Activated T-cell treated with anti-CD3 and anti-CD28 coated beads, Interleukin-2, amount 50 U/mL, for 24 hours (primary cell): ENCODE measurements at regions not wholly inside any gene's neighbourhood (a gene's known extent, or its start where the extent isn't known, plus 50 kb on each side); places are given as distances from the start of the nearest gene placed in this dataset.

Experiments
- DNase-seq: peaks from one replicate; pipeline ENCODE4 v3.0.0-alpha.2; 2020
- H3K27ac Mint-ChIP-seq: 2 replicates; pipeline ENCODE4 v1.8.0; 2020; ENCODE audit warnings: mild to moderate bottlenecking, mixed read lengths
- H3K27me3 Mint-ChIP-seq: 2 replicates; pipeline ENCODE4 v1.8.0; 2020; ENCODE audit warnings: mixed read lengths
- H3K36me3 Mint-ChIP-seq: 2 replicates; pipeline ENCODE4 v1.8.0; 2020; ENCODE audit warnings: low read depth, mixed read lengths
- H3K4me1 Mint-ChIP-seq: 2 replicates; pipeline ENCODE4 v1.8.0; 2020; ENCODE audit warnings: low read depth, mixed read lengths
- H3K4me3 Mint-ChIP-seq: 2 replicates; pipeline ENCODE4 v1.8.0; 2020; ENCODE audit warnings: mild to moderate bottlenecking, moderate library complexity, mixed read lengths
- H3K9me3 Mint-ChIP-seq: 2 replicates; pipeline ENCODE4 v1.8.0; 2020; ENCODE audit warnings: mixed read lengths

DNA sequence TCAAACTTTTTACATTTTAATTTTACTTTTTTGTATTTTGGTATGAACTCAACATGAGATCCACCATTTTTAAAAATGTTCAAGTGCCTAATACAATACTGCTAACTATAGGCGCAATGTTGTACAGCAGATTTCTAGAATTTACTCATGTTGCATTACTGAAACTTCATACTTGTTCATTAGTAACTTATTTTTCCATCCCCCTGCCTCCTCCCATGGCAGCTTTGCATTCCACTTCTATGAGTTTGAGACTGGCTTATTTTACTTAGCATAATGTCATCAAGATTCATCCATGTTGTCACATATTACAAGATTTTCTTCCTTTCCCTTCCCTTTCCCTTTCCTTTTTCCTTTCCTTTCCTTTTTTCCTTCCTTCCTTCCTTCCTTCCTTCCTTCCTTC is 825.9 kb downstream of the SLC16A7 start:
- H3K4me1 Mint-ChIP-seq = no peaks in the 10 kb centered on the region
- no peak overlapping the region for H3K27ac Mint-ChIP-seq
- peaks cover 9% of the 10 kb centered on the region for H3K9me3 Mint-ChIP-seq
- H3K36me3 Mint-ChIP-seq = no peaks in the 10 kb centered on the region
- no peaks in the 10 kb centered on the region for H3K27me3 Mint-ChIP-seq
- no peak for DNase-seq
- H3K4me3 Mint-ChIP-seq = no peak overlapping the region

DNA sequence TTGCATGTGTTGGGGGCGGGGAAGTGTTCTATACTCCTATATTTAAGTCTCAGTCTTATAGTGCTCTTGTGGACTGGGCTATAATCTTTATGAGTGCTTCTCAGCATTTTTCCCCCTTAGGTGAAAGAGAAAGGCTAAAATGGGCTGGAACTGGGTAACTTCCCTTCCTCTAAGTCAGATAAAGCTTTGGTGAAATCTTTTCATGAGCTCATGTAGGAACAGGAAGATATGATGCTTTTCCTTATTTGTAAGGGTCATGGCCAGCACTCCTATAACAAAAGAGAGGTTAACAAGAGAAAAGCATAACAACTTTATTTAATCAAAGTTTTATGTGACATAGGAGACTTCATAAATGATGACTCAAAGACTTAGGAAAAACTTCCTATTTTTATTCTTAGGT is 841.5 kb downstream of the SLC16A7 start:
- no peak for DNase-seq
- Mint-ChIP-seq H3K4me1 (no peaks in the 10 kb centered on the region), H3K27me3 (no peaks in the 10 kb centered on the region), H3K27ac (no peak overlapping the region), H3K4me3 (no peak overlapping the region), H3K36me3 (no peaks in the 10 kb centered on the region), H3K9me3 (peaks cover 4% of the 10 kb centered on the region)

DNA sequence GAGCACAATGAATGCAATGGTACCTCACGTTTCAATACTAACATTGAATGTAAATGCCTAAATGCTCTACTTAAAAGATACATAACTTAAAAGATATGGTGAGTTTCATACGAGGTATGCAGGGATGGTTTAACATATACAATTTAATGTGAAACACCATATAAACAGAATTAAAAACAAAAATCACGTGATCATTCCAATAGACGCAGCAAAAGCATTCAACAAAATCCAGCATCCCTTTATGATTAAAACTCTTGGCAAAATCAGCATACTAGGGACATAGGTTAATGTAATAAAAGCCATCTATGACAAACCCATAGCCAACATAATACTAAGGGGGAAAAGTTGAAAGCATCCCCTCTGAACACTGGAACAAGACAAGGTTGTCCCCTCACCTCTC is 845.7 kb downstream of the SLC16A7 start:
- H3K4me1 Mint-ChIP-seq = no peaks in the 10 kb centered on the region
- no peaks in the 10 kb centered on the region for H3K27me3 Mint-ChIP-seq
- no peak overlapping the region for H3K4me3 Mint-ChIP-seq
- DNase-seq = no peak
- no peaks in the 10 kb centered on the region for H3K36me3 Mint-ChIP-seq
- peaks cover 9% of the 10 kb centered on the region for H3K9me3 Mint-ChIP-seq
- H3K27ac Mint-ChIP-seq = no peak overlapping the region

DNA sequence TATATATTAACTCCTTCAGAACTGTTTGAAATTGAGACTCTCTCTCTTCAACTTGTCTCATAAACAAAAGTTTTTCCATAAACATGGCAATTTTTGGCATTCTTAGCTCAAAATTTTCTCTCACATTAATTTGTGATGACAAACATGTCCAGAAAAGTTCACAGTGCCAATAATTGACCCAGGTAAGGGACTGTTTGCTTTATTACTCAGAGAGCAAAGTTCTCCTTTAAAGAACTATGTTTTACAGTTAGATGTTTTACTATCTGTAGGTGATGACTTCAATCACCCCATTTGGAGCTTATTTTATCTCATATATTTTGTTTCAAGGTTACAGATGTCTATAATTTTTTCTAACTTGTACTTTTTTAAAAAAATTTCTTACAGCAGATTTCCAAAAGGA is 855.6 kb downstream of the SLC16A7 start:
- DNase-seq = no peak
- no peaks in the 10 kb centered on the region for H3K36me3 Mint-ChIP-seq
- no peak overlapping the region for H3K4me3 Mint-ChIP-seq
- no peaks in the 10 kb centered on the region for H3K4me1 Mint-ChIP-seq
- peaks cover 11% of the 10 kb centered on the region for H3K9me3 Mint-ChIP-seq
- H3K27ac Mint-ChIP-seq = no peak overlapping the region
- no peaks in the 10 kb centered on the region for H3K27me3 Mint-ChIP-seq

DNA sequence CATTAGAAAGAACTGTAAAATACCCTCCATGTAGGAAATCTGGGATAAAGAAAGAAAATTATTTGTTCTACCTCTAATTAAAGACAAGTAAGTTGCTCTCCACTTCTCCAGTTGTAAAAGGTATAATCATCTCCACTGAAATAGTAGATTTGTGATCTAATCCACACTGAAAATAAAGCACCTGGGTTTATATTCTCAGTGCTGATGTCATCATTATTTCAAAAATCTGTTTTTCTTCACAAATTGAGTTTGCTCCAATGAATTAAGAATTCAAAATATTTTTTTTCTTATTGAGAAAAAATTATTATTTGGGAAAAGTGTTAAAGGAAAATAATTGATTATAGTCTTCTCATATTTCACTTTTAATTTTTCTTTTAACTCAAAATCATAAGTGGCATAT is 869.2 kb downstream of the SLC16A7 start:
- no peaks in the 10 kb centered on the region for H3K36me3 Mint-ChIP-seq
- H3K4me1 Mint-ChIP-seq = no peaks in the 10 kb centered on the region
- H3K9me3 Mint-ChIP-seq = peaks cover 3% of the 10 kb centered on the region
- no peak overlapping the region for H3K27ac Mint-ChIP-seq
- no peaks in the 10 kb centered on the region for H3K27me3 Mint-ChIP-seq
- no peak overlapping the region for H3K4me3 Mint-ChIP-seq
- DNase-seq = no peak

DNA sequence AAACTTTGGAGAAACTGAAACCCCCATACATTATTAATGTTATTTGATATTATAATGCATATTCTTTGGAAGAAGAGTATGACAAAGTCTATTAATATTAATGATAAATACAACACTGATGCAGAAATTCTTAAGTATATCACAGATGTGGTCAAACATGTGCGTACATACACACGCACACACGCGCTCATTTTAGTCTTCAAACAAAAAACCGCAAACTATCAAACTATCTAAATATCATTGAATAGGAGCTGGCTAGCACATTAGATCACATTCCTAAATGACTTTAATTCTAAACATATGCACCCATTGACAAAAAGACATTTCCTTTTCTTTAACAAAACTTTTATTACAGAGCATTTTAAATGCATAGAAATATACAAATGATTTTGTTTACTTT is 872.7 kb downstream of the SLC16A7 start:
- Mint-ChIP-seq H3K4me3 (no peak overlapping the region), H3K4me1 (no peaks in the 10 kb centered on the region), H3K36me3 (no peaks in the 10 kb centered on the region), H3K9me3 (peaks cover 3% of the 10 kb centered on the region), H3K27ac (no peak overlapping the region), H3K27me3 (no peaks in the 10 kb centered on the region)
- no peak for DNase-seq

DNA sequence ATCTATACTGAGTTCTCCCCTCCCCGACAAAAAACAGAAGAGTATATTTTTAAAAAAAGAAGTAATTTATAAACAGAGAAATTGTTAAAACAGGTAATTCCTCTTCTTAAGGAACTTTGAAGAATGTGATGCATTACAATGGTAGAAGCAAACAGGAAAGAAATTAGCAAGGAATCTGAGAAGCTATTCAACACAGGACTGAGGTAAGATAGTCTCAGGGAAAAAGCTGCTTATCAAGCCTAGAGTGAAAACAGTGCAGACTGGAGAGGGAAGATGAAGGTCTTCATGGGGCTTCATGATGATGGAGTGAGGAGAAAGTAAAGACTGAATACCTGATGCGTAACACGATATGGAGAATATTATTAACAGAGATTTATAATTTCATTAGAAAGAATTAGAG is 880.0 kb downstream of the SLC16A7 start:
- no peak for DNase-seq
- Mint-ChIP-seq H3K36me3 (no peaks in the 10 kb centered on the region), H3K4me1 (no peaks in the 10 kb centered on the region), H3K27ac (no peak overlapping the region), H3K4me3 (no peak overlapping the region), H3K9me3 (no peaks in the 10 kb centered on the region), H3K27me3 (no peaks in the 10 kb centered on the region)

DNA sequence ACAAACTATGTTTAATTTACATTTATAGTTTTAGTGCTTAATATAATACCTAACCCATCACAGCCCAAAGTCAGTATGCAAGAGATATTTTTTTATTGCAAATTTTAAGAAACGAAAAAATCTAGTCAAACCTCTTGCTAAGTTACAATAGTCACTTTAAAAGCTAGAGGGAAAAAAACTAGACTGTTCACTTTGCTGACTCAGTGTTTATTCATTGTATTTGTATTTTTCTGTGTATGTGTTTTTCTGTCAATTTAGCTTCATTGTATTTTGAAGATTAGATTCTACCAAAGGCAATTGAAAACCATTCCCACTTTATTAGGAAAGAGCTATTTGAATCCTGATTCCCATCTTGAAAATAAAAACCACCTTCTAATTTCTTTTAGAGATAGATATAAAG is 891.5 kb downstream of the SLC16A7 start:
- Mint-ChIP-seq H3K27me3 (no peaks in the 10 kb centered on the region), H3K27ac (no peak overlapping the region), H3K4me3 (no peak overlapping the region)

DNA sequence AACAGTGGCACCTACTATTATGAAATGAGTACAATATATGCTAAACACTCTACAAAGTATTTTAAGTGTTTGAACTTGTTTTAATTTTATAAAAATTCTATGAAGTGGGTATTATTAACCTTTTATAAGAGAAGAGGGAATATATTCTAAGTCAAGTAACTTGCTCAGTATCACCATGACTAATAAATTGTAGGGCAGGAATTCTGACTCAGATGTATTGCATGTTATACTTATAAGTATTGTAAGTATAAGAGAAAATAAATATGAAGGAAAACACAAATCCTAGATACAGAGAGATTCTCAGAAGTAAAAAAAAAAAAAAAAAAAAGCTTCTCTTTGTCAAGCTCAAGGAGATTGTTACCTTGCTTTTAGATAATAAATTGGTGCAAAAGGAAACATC is 893.2 kb downstream of the SLC16A7 start:
- H3K4me1 Mint-ChIP-seq = no peaks in the 10 kb centered on the region
- H3K27me3 Mint-ChIP-seq = no peaks in the 10 kb centered on the region
- no peaks in the 10 kb centered on the region for H3K36me3 Mint-ChIP-seq
- H3K4me3 Mint-ChIP-seq = no peak overlapping the region
- no peak overlapping the region for H3K27ac Mint-ChIP-seq
- H3K9me3 Mint-ChIP-seq = no peaks in the 10 kb centered on the region
- no peak for DNase-seq

More for the DNA sequence above, 891.5 kb downstream of the SLC16A7 start:
- H3K9me3 Mint-ChIP-seq = peaks cover under 1% of the 10 kb centered on the region
- H3K36me3 Mint-ChIP-seq = no peaks in the 10 kb centered on the region
- no peak for DNase-seq
- no peaks in the 10 kb centered on the region for H3K4me1 Mint-ChIP-seq

DNA sequence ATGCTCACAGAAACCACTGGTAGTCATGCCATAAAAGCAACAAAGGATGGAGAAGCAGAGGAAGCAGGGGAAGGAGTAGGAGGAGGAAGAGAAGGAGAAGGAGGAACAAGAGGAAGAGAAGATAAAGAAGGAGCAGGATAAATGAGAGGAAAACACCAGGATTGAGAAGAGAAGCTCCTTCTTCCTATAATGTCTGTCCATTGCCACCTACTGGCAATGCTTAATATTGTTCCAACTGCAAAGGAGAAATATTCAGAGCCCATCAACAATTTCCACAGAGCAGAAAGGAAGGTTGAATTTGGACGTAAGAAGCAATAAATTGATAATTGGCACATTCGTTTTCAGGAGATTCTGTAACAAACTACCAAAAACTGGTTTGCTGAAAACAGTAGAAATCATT is 898.4 kb downstream of the SLC16A7 start:
- no peaks in the 10 kb centered on the region for H3K27me3 Mint-ChIP-seq
- H3K4me3 Mint-ChIP-seq = no peak overlapping the region

DNA sequence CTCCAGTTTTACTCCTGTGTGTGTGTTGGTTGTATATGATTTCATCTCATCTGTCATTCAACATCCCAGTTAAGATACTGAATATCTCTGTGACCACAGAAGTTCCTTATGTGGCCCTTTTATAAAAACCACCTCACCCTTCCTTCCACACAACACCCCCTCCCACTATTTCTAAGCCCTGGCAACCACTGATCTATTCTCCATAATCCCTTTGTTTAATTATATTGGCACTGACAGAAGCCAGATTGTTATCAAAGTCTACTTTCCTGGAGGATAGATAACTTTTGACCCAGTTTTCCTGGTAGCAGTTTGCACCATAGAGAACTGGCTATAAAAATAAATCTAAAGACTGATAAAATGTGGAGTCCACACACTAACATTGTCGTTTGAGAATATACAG is 902.8 kb downstream of the SLC16A7 start:
- Mint-ChIP-seq H3K27me3 (no peaks in the 10 kb centered on the region), H3K4me1 (no peaks in the 10 kb centered on the region), H3K36me3 (no peaks in the 10 kb centered on the region), H3K27ac (no peak overlapping the region), H3K9me3 (no peaks in the 10 kb centered on the region), H3K4me3 (no peak overlapping the region)
- no peak for DNase-seq

More for the DNA sequence above, 898.4 kb downstream of the SLC16A7 start:
- DNase-seq = no peak
- H3K4me1 Mint-ChIP-seq = no peaks in the 10 kb centered on the region
- no peaks in the 10 kb centered on the region for H3K36me3 Mint-ChIP-seq
- H3K27ac Mint-ChIP-seq = no peak overlapping the region
- no peaks in the 10 kb centered on the region for H3K9me3 Mint-ChIP-seq

DNA sequence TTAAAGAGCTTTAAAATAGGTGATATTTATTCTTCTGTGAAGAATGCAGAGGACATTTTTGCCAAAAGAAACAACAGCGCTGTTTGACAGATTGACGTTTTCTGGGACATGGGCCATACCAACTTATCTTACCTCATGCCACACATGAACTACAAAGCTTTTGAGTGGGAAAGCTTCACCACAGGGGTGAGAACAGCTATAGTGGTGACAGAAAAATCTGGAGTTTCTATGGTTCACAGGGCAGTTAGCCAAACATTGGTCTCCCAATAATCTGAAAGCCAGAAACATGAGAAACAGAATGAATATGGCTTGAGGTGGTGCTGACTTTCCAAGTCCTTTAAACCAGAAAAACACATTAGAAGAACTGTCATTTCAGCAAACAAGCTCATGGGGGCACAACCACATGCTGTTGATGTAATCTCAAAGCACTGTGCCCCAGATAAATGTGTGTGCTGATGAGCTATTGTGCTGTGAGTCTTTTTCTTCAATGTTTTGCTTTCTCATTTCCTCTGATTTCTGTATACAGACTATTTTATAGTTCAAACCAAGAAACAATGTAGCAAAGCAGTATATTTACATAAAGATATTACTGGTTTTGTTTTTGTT is 905.4 kb downstream of the SLC16A7 start:
- H3K9me3 Mint-ChIP-seq = no peaks in the 10 kb centered on the region
- H3K4me1 Mint-ChIP-seq = no peaks in the 10 kb centered on the region
- H3K27ac Mint-ChIP-seq = no peak overlapping the region
- no peak for DNase-seq
- no peak overlapping the region for H3K4me3 Mint-ChIP-seq
- H3K27me3 Mint-ChIP-seq = no peaks in the 10 kb centered on the region
- H3K36me3 Mint-ChIP-seq = no peaks in the 10 kb centered on the region

DNA sequence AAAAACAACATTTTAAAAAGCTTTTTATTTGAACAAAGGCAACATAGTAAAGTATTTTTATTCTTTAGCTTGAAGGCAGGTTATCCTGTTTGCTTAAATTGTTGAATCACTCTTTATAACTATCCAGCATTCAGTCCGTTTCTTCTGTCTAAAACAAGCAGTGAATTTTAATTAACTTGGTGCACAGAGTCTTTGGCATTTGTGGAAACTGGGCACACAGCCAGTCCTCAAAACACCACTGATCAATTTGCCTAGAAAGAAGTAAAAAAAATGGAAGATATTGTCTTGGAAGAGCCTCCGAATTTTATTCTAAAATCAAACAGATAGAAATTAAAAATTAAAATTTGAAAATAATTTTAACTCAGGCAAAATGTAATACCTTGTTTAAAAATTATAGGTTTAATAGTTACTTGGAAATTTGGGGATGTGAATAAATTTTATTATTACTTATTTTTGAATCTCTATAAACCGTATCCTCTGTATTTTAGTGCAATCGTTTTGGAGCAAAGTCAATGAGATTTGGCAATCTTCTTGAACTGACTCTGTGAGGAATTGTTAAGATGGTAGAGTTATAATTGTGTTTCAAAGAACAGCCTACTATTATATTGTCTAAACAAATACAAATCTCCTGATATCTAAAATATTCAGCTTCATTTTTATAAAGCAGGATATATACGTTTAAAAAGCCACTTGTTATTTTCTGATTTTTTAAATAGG is 927.0 kb downstream of the SLC16A7 start:
- no peak for DNase-seq
- Mint-ChIP-seq H3K4me1 (no peaks in the 10 kb centered on the region), H3K27ac (no peak overlapping the region), H3K4me3 (no peak overlapping the region), H3K36me3 (no peaks in the 10 kb centered on the region), H3K9me3 (peaks cover 5% of the 10 kb centered on the region), H3K27me3 (no peaks in the 10 kb centered on the region)

DNA sequence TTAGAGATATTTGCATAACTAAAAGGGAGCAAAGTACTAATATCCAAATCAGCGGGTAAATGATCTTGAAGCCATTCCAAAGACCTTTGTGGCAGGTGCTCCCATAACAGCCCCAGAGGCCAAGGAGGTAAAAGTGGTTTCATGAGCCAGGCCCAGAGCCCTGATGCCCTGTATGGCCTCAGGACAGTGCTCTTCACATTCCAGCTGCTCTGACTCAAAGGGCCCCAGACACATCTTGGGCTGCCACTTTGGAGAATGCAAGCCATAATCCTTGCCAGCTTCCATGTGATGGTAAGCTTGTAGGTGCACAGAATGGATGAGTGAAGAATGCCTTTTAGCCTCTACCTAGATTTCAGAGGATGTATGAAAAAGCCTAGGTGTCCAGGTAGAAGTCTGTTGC is 933.4 kb downstream of the SLC16A7 start:
- Mint-ChIP-seq H3K9me3 (peaks cover 6% of the 10 kb centered on the region), H3K4me1 (no peaks in the 10 kb centered on the region), H3K27me3 (no peaks in the 10 kb centered on the region), H3K36me3 (no peaks in the 10 kb centered on the region), H3K4me3 (no peak overlapping the region), H3K27ac (no peak overlapping the region)
- no peak for DNase-seq

DNA sequence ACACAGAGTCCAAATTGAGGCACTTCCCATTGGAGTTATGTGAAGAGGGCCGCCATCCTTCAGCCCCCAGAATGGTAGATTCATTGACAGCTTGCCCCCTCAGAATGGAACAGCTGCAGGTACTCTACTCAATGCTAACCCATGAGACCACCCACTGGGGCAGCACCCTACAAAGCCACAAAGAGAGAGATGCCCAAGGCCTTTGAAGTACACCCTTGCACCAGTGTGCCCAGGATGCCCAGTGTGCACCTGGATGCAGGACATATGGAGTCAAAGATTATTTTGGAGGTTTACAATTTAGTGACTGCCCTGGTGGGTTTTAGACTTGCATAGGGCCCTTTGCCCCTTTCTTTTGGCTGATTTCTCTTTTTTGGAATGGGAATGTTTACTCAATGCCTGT is 933.9 kb downstream of the SLC16A7 start:
- Mint-ChIP-seq H3K4me1 (no peaks in the 10 kb centered on the region), H3K4me3 (no peak overlapping the region), H3K27me3 (no peaks in the 10 kb centered on the region), H3K36me3 (no peaks in the 10 kb centered on the region), H3K27ac (no peak overlapping the region), H3K9me3 (peaks cover 6% of the 10 kb centered on the region)
- no peak for DNase-seq

DNA sequence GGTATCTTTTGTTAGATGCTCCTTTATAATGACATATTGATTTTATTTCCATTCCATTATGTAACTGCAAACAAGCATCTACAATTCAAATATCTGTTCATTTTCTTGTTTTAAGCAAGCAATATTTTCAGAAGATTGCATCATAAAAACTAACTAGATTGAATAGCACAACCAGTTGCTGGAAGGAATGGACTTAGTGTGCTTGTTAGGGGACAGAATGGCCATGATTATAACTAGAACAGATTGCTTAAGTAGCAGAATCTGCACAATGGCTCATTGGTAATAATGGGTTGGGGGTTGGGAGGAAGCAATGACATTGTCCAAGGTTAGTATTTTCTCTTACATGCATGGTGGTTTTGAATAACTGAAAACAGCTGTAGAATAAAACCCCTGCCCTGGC is 939.5 kb downstream of the SLC16A7 start:
- no peaks in the 10 kb centered on the region for H3K27me3 Mint-ChIP-seq
- no peaks in the 10 kb centered on the region for H3K4me1 Mint-ChIP-seq
- no peak overlapping the region for H3K27ac Mint-ChIP-seq
- DNase-seq = no peak
- no peak overlapping the region for H3K4me3 Mint-ChIP-seq
- peaks cover 7% of the 10 kb centered on the region for H3K9me3 Mint-ChIP-seq
- H3K36me3 Mint-ChIP-seq = no peaks in the 10 kb centered on the region
